H9 (cell line): ENCODE measurements at regions not wholly inside any gene's neighbourhood (a gene's known extent, or its start where the extent isn't known, plus 50 kb on each side); places are given as distances from the start of the nearest gene placed in this dataset.

Source experiments
- DNase-seq: peaks from one replicate; pipeline ENCODE4 v3.0.0-alpha.2; 2017
- H2AFZ ChIP-seq: one replicate; pipeline ENCODE4 v1.6.1; 2013; ENCODE audit warnings: mild to moderate bottlenecking, low read length, control low read depth, moderate library complexity
- H2AK5ac ChIP-seq: 2 replicates; pipeline ENCODE4 v1.6.1; 2013; ENCODE audit warnings: low read length, control low read depth, mixed read lengths; ENCODE audit not compliant: insufficient read length
- H2BK120ac ChIP-seq: one replicate; pipeline ENCODE4 v1.6.1; 2013; ENCODE audit warnings: low read depth, mild to moderate bottlenecking, low read length, control low read depth, inconsistent platforms; ENCODE audit not compliant: poor library complexity, severe bottlenecking
- H2BK12ac ChIP-seq: 2 replicates; pipeline ENCODE4 v1.6.1; 2013; ENCODE audit warnings: low read length, control low read depth, mixed read lengths, low read depth; ENCODE audit not compliant: insufficient read length
- H2BK15ac ChIP-seq: 2 replicates; pipeline ENCODE4 v1.6.1; 2013; ENCODE audit warnings: low read depth, low read length, control low read depth
- H2BK20ac ChIP-seq: one replicate; pipeline ENCODE4 v1.6.1; 2013; ENCODE audit warnings: low read depth, mild to moderate bottlenecking, low read length, control low read depth, inconsistent platforms; ENCODE audit not compliant: poor library complexity, severe bottlenecking
- H2BK5ac ChIP-seq: 2 replicates; pipeline ENCODE4 v1.6.1; 2013; ENCODE audit warnings: low read length, control low read depth, mixed read lengths; ENCODE audit not compliant: insufficient read length
- H3K14ac ChIP-seq: 2 replicates; pipeline ENCODE4 v1.6.1; 2013; ENCODE audit warnings: low read length, control low read depth; ENCODE audit not compliant: insufficient read depth
- H3K18ac ChIP-seq: 2 replicates; pipeline ENCODE4 v1.6.1; 2013; ENCODE audit warnings: low read depth, mild to moderate bottlenecking, mixed read lengths, low read length, control low read depth; ENCODE audit not compliant: insufficient read length
- H3K23ac ChIP-seq: 2 replicates; pipeline ENCODE4 v1.6.1; 2013; ENCODE audit warnings: low read length, control low read depth, mixed read lengths, low read depth; ENCODE audit not compliant: insufficient read length
- H3K23me2 ChIP-seq: 2 replicates; pipeline ENCODE4 v1.6.1; 2013; ENCODE audit warnings: low read depth, mild to moderate bottlenecking, mixed read lengths, low read length, control low read depth; ENCODE audit not compliant: insufficient read length, poor library complexity, severe bottlenecking
- H3K27ac ChIP-seq: 2 replicates; pipeline ENCODE4 v1.5.1; 2013; ENCODE audit warnings: low read length, control low read depth, mixed read lengths, low read depth; ENCODE audit not compliant: insufficient read length
- H3K27me3 ChIP-seq: 2 replicates; pipeline ENCODE4 v1.6.1; 2013; ENCODE audit warnings: low read length, control low read depth, inconsistent platforms; ENCODE audit not compliant: insufficient read depth
- H3K4ac ChIP-seq: 2 replicates; pipeline ENCODE4 v1.6.1; 2013; ENCODE audit warnings: low read depth, mild to moderate bottlenecking, control low read depth, inconsistent platforms, low read length, moderate library complexity
- H3K4me1 ChIP-seq: 2 replicates; pipeline ENCODE4 v1.6.1; 2013; ENCODE audit warnings: low read length, control low read depth, inconsistent platforms; ENCODE audit not compliant: insufficient read depth
- H3K4me2 ChIP-seq: 2 replicates; pipeline ENCODE4 v1.6.1; 2013; ENCODE audit warnings: low read length, control low read depth, mixed read lengths; ENCODE audit not compliant: insufficient read length, insufficient read depth
- H3K56ac ChIP-seq: 2 replicates; pipeline ENCODE4 v1.6.1; 2013; ENCODE audit warnings: low read depth, mild to moderate bottlenecking, mixed read lengths, low read length, control low read depth; ENCODE audit not compliant: insufficient read length
- H3K79me1 ChIP-seq: 2 replicates; pipeline ENCODE4 v1.6.1; 2013; ENCODE audit warnings: low read depth, mild to moderate bottlenecking, moderate library complexity, low read length, control low read depth, inconsistent platforms; ENCODE audit not compliant: insufficient read depth, poor library complexity, severe bottlenecking
- H3K79me2 ChIP-seq: 2 replicates; pipeline ENCODE4 v1.6.1; 2013; ENCODE audit warnings: low read length, control low read depth, inconsistent platforms; ENCODE audit not compliant: insufficient read depth
- H3K9ac ChIP-seq: 2 replicates; pipeline ENCODE4 v1.6.1; 2013; ENCODE audit warnings: low read length, control low read depth, mixed read lengths; ENCODE audit not compliant: insufficient read length; ENCODE audit errors: extremely low read depth
- H3K9me3 ChIP-seq: one replicate; pipeline ENCODE4 v1.6.1; 2013; ENCODE audit warnings: low read depth, low read length, inconsistent platforms; ENCODE audit not compliant: control insufficient read depth
- H3T11ph ChIP-seq: one replicate; pipeline ENCODE4 v1.6.1; 2013; ENCODE audit warnings: mild to moderate bottlenecking, low read length, control low read depth, inconsistent platforms
- H4K20me1 ChIP-seq: one replicate; pipeline ENCODE4 v1.6.1; 2013; ENCODE audit not compliant: control insufficient read depth, insufficient read length, insufficient read depth
- H4K5ac ChIP-seq: 2 replicates; pipeline ENCODE4 v1.6.1; 2013; ENCODE audit warnings: low read depth, mild to moderate bottlenecking, mixed read lengths, low read length, control low read depth; ENCODE audit not compliant: insufficient read length
- H4K8ac ChIP-seq: replicated peaks from 2 replicates; pipeline ENCODE4 v1.6.1; 2013; ENCODE audit warnings: low read length, control low read depth, mixed read lengths, low read depth; ENCODE audit not compliant: insufficient read length
- H4K91ac ChIP-seq: 2 replicates; pipeline ENCODE4 v1.6.1; 2013; ENCODE audit warnings: low read depth, mild to moderate bottlenecking, moderate library complexity, mixed read lengths, low read length, control low read depth; ENCODE audit not compliant: insufficient read length
- H3K27ac Mint-ChIP-seq, 3 experiments: 2 replicates in 2 of 3; 3 replicates in 1 of 3; pipeline ENCODE4 v1.8.0; 2020 to 2021; ENCODE audit warnings: mixed read lengths in 3 of 3, mild to moderate bottlenecking in 1 of 3, moderate library complexity in 1 of 3
- H3K27me3 Mint-ChIP-seq: 2 replicates; pipeline ENCODE4 v1.8.0; 2021; ENCODE audit warnings: low read depth, mild to moderate bottlenecking, moderate library complexity, mixed read lengths
- H3K36me3 Mint-ChIP-seq, 3 experiments: 2 replicates in 2 of 3; 3 replicates in 1 of 3; pipeline ENCODE4 v1.8.0; 2020 to 2021; ENCODE audit warnings: low read depth in 3 of 3, mixed read lengths in 3 of 3; ENCODE audit not compliant: insufficient read depth in 1 of 3
- H3K4me1 Mint-ChIP-seq, 2 experiments: 2 replicates each; pipeline ENCODE4 v1.8.0; 2020; ENCODE audit warnings: mixed read lengths in 2 of 2
- H3K4me3 Mint-ChIP-seq, 2 experiments: 2 replicates in 1 of 2; 3 replicates in 1 of 2; pipeline ENCODE4 v1.8.0; 2020 to 2021; ENCODE audit warnings: mild to moderate bottlenecking in 2 of 2, mixed read lengths in 2 of 2, moderate library complexity in 1 of 2
- H3K9me3 Mint-ChIP-seq, 2 experiments: 2 replicates in 1 of 2; 3 replicates in 1 of 2; pipeline ENCODE4 v1.8.0; 2020; ENCODE audit warnings: mild to moderate bottlenecking in 2 of 2, mixed read lengths in 2 of 2, moderate library complexity in 1 of 2
- CTCF ChIP-seq: fragments of 200-600 bp; sonication (generic); conservative IDR thresholded peaks from 3 replicates; pipeline ENCODE4 v1.8.0; 2021; ENCODE audit warnings: antibody characterized with exemption, mild to moderate bottlenecking
- WGBS: extraction: QIAGEN DNeasy Blood & Tissue Kit; methylation state at CpG from one replicate; pipeline ENCODE4 v1.1.7; 2013; ENCODE audit warnings: missing lambda C conversion rate, low lambda C conversion rate, mixed read lengths; ENCODE audit not compliant: insufficient read length; ENCODE audit errors: extremely low coverage; 5-methylcytosine and 5-hydroxymethylcytosine counted together

- Histone ChIP-seq H4K8ac (no peak overlapping the region), H3K9me3 (no peaks in the 10 kb centered on the region), H2AFZ (no peak overlapping the region), H3K4ac (no peak overlapping the region), H3K27ac (no peak overlapping the region), H2BK15ac (no peak overlapping the region), H2BK20ac (no peak overlapping the region), H3K18ac (no peak overlapping the region), H3T11ph (no peak overlapping the region), H3K23me2 (no peaks in the 10 kb centered on the region), H3K56ac (no peak overlapping the region), H4K5ac (no peak overlapping the region), H3K14ac (no peak overlapping the region), H2AK5ac (no peak overlapping the region), H3K4me1 (no peaks in the 10 kb centered on the region), H3K9ac (no peak overlapping the region), H3K27me3 (no peaks in the 10 kb centered on the region), H4K91ac (no peak overlapping the region), H2BK5ac (no peak overlapping the region), H4K20me1 (no peaks in the 10 kb centered on the region), H3K4me2 (no peak overlapping the region), H3K79me2 (no peaks in the 10 kb centered on the region), H3K79me1 (no peaks in the 10 kb centered on the region), H3K23ac (no peak overlapping the region), H2BK12ac (no peak overlapping the region), H2BK120ac (no peak overlapping the region)
- Mint-ChIP-seq H3K4me1 (peaks cover 0 to 10% of the 10 kb centered on the region in 2 experiments; a peak in 2 of 4 replicates), H3K4me3 (no peak overlapping the region), H3K9me3 (peaks cover 2 to 7% of the 10 kb centered on the region in 2 experiments; a peak in 4 of 5 replicates), H3K36me3 (peaks cover 0 to 13% (median 2%) of the 10 kb centered on the region in 3 experiments; a peak in 3 of 7 replicates), H3K27ac (no peak overlapping the region), H3K27me3 (no peaks in the 10 kb centered on the region)
- TF ChIP-seq CTCF, result no peak
- no CpG with 5 or more reads among the region's 1 CpG for whole genome bisulfite sequencing
- DNase-seq, result no peak
Measured at GRCh38 chr4:114535725-114536124, 62.9 kb upstream of the UGT8 start.
